GM12875 (cell line): ENCODE measurements at regions not wholly inside any gene's neighbourhood (a gene's known extent, or its start where the extent isn't known, plus 50 kb on each side); places are given as distances from the start of the nearest gene placed in this dataset.

ENCODE experiments used
- H3K4me3 ChIP-seq: one replicate; pipeline ENCODE4 v1.5.1; 2011; ENCODE audit warnings: low read depth, low read length, control low read depth
- CTCF ChIP-seq: IDR thresholded peaks from 2 replicates; pipeline ENCODE4 v1.5.1; 2011; ENCODE audit warnings: low read depth, mild to moderate bottlenecking, control low read depth, inconsistent platforms, low read length, moderate library complexity, borderline replicate concordance; ENCODE audit not compliant: insufficient read depth

DNA sequence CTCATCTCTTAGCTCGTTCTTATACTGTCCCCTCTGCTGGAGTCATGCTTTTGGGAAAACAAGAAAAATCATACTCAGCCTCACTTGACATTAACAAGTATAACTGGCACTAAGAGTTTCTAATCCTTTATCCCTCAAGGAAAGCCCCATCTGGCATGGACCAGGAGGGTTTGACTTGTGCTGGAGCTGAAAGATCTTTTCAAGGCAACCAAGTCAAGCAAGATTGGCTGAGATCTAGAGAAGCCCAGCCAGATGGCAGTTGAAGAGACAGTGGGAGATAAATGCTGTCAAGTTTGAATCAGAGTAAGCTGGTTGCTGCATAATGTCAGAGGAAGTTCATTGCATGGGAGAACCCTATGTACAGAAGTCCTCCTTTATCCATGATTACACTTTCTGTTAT, 336.5 kb upstream of the LRP1B start:
- no peak for TF ChIP-seq CTCF

DNA sequence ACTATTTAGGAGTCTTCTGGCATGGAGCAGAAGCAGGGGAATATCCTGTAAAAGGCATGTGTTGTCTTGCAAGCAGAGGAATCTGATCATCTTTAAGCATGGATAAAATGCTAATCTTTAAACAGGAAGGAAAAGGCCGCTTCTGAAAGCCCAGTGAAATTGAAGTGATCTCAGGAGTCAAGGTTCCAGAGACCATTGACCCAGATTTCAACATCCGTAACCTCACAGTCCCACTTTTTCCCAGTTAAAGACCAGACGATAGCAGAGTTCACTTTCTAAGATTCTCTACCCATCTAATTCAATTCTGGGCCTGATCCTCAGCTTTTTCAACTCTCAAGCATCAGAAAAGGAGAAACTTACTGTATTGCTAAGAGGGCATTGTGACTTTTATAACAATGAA, 332.2 kb upstream of the LRP1B start:
- H3K4me3 ChIP-seq: no peak overlapping the region
- TF ChIP-seq CTCF: no peak

More for the DNA sequence above, 336.5 kb upstream of the LRP1B start:
- no peak overlapping the region for H3K4me3 ChIP-seq

GRCh38 chr2:142462306-142462705, 331.5 kb upstream of the LRP1B start:
- H3K4me3 ChIP-seq: no peak overlapping the region
- no peak for TF ChIP-seq CTCF

DNA sequence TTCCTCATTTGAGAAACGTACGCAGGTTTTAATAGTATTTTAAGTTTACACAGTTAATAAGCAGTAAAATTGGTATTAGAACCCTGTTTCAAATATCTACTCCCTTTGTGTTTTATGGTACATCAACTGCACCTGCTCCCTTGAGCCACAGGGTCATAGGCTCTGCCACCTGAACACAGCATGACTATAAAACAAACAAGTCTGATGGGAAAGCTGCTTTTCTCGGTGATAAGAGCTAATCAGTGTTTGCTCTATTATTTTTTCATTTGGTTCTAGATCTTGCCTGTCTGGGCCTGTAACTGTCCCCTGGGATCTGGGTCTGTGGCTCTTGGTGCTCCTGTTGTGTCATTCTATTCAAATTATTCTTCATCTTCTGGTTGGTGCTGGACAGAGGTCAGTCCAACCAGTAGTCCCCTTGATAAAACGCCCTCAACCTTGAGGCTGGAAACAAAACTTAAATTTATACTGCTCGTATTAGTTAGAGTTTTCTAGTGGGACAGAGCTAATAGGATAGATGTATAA, 314.8 kb upstream of the LRP1B start:
- TF ChIP-seq CTCF: no peak
- H3K4me3 ChIP-seq: no peak overlapping the region

- TF ChIP-seq CTCF: no peak
- H3K4me3 ChIP-seq: no peak overlapping the region
These were observed 314.2 kb upstream of the LRP1B start for GRCh38 chr2:142445023-142445422.

GRCh38 chr2:142435847-142436246, 305.0 kb upstream of the LRP1B start:
- H3K4me3 ChIP-seq: no peak overlapping the region
- no peak for TF ChIP-seq CTCF

GRCh38 chr2:142426064-142426463, 295.2 kb upstream of the LRP1B start:
- H3K4me3 ChIP-seq: no peak overlapping the region
- TF ChIP-seq CTCF: no peak
